WERI-Rb-1 (cell line): ENCODE measurements at regions not wholly inside any gene's neighbourhood (a gene's known extent, or its start where the extent isn't known, plus 50 kb on each side); places are given as distances from the start of the nearest gene placed in this dataset.

Source experiments
- DNase-seq: peaks from one replicate; pipeline ENCODE4 v3.0.0-alpha.2; 2020
- H3K27ac ChIP-seq: fragments of 250-450 bp; sonication (Bioruptor Pico); 2 replicates; pipeline ENCODE4 v1.5.1; 2020; ENCODE audit warnings: mild to moderate bottlenecking, moderate library complexity
- H3K27me3 ChIP-seq: fragments of 250-450 bp; sonication (Bioruptor Pico); 2 replicates; pipeline ENCODE4 v1.5.1; 2021; ENCODE audit warnings: mild to moderate bottlenecking, low read depth, moderate library complexity; ENCODE audit not compliant: insufficient read depth, severe bottlenecking
- H3K36me3 ChIP-seq: fragments of 250-450 bp; sonication (Bioruptor Pico); 2 replicates; pipeline ENCODE4 v1.5.1; 2020; ENCODE audit warnings: mild to moderate bottlenecking, moderate library complexity
- H3K4me3 ChIP-seq: 2 replicates; pipeline ENCODE4 v1.5.1; 2011; ENCODE audit warnings: low read depth, mild to moderate bottlenecking, control low read depth, low read length
- H3K9me3 ChIP-seq: fragments of 250-450 bp; sonication (Bioruptor Pico); 2 replicates; pipeline ENCODE4 v1.5.1; 2021; ENCODE audit warnings: mild to moderate bottlenecking, moderate library complexity; ENCODE audit not compliant: severe bottlenecking
- TF ChIP-seq, protein P1 (sequence below): IDR thresholded peaks from 2 replicates; pipeline ENCODE4 v1.5.1; 2011; ENCODE audit warnings: low read depth, mild to moderate bottlenecking, control low read depth, inconsistent platforms, low read length

DNA sequence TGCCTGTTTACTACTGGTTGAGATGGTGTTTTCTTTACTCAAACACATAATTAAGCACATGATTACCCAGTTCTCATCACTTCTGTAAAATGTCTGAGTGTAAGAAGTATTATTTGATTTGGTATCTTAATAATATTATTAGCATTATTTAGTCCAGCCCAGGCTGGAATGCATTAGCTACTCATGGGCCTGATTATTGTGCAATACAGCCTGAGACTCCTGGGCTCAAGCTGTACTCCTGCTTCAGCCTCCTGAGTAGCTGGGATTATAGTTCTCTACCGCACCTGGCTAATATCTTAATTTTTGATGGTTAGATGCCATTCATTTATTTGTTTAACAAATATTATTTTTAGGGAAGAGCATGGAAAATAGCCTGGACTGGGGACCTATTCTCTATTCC, 197.6 kb upstream of the MC4R start:
- no peak for DNase-seq
- Histone ChIP-seq H3K4me3 (no peak overlapping the region), H3K27ac (no peak overlapping the region), H3K36me3 (no peaks in the 10 kb centered on the region), H3K27me3 (no peaks in the 10 kb centered on the region), H3K9me3 (peaks cover 2% of the 10 kb centered on the region)
- TF ChIP-seq, protein P1, sequence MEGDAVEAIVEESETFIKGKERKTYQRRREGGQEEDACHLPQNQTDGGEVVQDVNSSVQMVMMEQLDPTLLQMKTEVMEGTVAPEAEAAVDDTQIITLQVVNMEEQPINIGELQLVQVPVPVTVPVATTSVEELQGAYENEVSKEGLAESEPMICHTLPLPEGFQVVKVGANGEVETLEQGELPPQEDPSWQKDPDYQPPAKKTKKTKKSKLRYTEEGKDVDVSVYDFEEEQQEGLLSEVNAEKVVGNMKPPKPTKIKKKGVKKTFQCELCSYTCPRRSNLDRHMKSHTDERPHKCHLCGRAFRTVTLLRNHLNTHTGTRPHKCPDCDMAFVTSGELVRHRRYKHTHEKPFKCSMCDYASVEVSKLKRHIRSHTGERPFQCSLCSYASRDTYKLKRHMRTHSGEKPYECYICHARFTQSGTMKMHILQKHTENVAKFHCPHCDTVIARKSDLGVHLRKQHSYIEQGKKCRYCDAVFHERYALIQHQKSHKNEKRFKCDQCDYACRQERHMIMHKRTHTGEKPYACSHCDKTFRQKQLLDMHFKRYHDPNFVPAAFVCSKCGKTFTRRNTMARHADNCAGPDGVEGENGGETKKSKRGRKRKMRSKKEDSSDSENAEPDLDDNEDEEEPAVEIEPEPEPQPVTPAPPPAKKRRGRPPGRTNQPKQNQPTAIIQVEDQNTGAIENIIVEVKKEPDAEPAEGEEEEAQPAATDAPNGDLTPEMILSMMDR, result no peak

DNA sequence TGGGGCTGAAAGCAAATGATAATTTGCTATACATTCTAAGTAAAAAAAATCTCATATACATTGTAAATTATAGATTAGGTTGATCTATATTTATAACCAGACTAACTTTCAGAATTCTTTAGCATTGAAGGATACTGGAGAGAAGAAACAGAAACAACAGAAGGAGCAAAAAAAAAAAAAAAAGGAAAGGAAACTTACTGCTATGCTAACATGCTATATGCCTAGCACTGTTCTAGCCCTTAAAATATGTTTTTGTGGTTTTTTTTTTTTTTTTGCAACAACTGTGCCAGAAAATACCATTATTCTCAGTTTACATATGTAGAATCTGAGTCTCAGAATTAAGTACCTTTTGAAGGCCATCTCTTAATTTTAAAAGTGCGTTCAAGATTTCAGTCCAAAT, 204.9 kb upstream of the MC4R start:
- H3K27ac ChIP-seq, result peak overlapping the region; percentile 39
- H3K36me3 ChIP-seq, result no peaks in the 10 kb centered on the region
- no peaks in the 10 kb centered on the region for H3K27me3 ChIP-seq
- H3K9me3 ChIP-seq, result peaks cover 2% of the 10 kb centered on the region
- no peak overlapping the region for H3K4me3 ChIP-seq
- TF ChIP-seq, protein P1, result no peak
- no peak for DNase-seq

DNA sequence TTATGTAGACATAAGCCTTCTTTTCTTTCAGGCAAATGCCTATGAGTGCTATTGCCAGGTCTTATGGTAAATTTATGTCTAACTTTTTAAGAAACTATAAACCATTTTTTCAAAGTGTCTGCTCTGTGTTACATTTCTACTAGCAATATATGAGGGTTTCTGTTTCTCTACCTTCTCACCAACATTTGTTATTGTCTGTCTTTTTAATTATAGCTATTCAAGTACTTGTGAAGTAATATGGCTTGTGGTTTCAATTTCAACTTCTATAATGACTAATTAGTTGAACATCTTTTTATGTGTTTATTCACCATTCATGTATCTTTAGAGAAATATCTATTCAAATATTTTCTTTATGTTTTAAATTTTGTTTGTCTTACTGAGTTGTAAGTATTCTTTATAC, 213.1 kb upstream of the MC4R start:
- Histone ChIP-seq H3K27me3 (no peaks in the 10 kb centered on the region), H3K27ac (no peak overlapping the region), H3K36me3 (no peaks in the 10 kb centered on the region), H3K9me3 (no peaks in the 10 kb centered on the region), H3K4me3 (no peak overlapping the region)
- TF ChIP-seq, protein P1, result no peak
- no peak for DNase-seq

DNA sequence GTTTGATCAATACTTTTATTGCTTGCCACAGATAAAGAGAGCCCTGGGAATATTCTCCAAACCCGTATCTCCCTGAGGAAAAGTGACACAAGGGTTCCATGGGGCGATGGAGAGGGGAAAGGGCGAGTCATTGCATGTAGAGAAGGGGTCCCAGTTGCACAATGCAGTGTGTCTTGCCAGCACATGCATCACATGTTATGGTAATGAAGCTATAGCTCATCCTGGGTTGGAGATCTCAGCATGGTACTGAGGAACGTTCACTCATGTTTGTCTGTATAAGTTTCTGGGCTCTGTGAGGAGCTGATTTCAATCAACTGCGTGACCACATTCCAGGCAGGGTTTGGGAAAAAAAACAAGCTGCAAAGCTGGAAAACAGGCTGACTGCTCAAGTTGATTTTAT, 220.7 kb upstream of the MC4R start:
- Histone ChIP-seq H3K9me3 (no peaks in the 10 kb centered on the region), H3K27me3 (no peaks in the 10 kb centered on the region), H3K27ac (no peak overlapping the region), H3K36me3 (no peaks in the 10 kb centered on the region), H3K4me3 (no peak overlapping the region)
- TF ChIP-seq, protein P1, result no peak
- no peak for DNase-seq

DNA sequence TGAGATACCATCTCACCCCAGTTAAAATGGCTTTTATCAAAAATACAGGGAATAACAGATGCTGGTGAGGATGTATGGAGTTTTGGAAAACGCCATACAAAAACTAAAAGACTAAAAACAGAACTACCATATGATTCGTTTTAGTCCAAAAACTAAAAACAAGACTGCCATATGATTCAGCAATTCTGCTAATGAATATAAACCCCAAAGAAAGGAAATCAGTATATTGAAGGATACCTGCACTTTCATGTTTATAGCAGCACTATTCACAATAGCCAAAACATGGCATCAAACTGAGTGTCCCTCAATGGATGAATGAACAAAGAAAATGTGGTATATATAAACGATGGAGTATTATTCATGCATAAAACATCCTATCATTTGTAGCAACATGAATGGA, 224.4 kb upstream of the MC4R start:
- no peak for DNase-seq
- TF ChIP-seq, protein P1, result no peak

DNA sequence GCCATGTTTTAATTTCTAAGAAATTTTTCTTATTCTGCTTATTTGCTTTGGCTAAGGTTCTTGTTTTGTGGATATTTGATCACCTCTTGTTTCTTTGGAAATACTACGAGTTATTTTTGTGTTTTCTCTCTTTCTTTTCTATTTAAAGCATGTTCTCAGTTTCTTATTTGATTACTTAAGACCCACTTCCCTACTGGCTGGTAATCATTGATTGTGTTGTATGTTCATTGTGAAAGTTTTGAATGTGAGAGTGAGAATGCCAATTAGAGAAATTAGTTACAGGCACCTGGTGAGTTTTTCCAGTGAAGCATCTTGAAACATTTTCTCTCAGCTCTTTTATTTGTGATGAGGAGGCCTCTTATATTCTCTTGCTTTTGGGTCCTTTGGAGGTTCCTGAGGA, 226.7 kb upstream of the MC4R start:
- H3K27ac ChIP-seq, result no peak overlapping the region

More for the DNA sequence above, 224.4 kb upstream of the MC4R start:
- Histone ChIP-seq H3K9me3 (no peaks in the 10 kb centered on the region), H3K27ac (no peak overlapping the region), H3K36me3 (no peaks in the 10 kb centered on the region), H3K27me3 (no peaks in the 10 kb centered on the region), H3K4me3 (no peak overlapping the region)

More for the DNA sequence above, 226.7 kb upstream of the MC4R start:
- H3K4me3 ChIP-seq, result no peak overlapping the region
- no peak for DNase-seq
- H3K9me3 ChIP-seq, result no peaks in the 10 kb centered on the region
- TF ChIP-seq, protein P1, result no peak
- no peaks in the 10 kb centered on the region for H3K36me3 ChIP-seq
- no peaks in the 10 kb centered on the region for H3K27me3 ChIP-seq
